HK-2 (cell line): ENCODE measurements at regions not wholly inside any gene's neighbourhood (a gene's known extent, or its start where the extent isn't known, plus 50 kb on each side); places are given as distances from the start of the nearest gene placed in this dataset.

Source experiments
- DNase-seq: peaks from one replicate; pipeline ENCODE4 v3.0.0-alpha.2; 2018; ENCODE audit not compliant: unreplicated experiment

DNA sequence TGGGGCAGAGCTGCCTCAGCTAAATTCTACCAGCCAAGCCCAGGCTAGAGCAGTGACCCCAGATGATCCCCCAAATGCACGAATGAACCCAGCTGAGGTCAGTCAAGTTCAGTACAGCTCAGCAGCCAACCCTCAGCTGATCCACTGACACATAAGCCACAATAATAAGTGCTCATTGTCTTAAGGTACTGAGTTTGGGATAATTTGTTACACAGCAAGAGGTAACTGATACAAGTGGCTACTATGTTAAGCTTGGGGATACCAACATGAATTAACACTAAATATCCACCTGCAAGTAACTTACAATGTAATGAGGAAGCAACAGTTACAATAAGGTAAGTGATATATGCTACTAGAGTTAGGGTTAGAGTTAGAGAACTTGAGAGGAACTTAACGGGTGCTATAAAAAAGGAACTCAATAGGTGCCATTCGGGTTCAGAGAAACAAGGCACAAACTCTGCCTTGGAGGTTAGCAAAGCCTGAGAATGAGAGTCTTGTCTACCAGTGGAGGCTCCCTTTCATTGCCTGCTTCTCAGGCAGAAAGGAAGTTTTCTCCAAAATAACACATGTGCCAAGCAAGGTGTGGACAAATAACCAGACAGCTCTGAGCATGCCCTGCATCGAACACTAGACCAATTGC is 189.4 kb downstream of the ARL4C start:
- DNase-seq = no peak

DNA sequence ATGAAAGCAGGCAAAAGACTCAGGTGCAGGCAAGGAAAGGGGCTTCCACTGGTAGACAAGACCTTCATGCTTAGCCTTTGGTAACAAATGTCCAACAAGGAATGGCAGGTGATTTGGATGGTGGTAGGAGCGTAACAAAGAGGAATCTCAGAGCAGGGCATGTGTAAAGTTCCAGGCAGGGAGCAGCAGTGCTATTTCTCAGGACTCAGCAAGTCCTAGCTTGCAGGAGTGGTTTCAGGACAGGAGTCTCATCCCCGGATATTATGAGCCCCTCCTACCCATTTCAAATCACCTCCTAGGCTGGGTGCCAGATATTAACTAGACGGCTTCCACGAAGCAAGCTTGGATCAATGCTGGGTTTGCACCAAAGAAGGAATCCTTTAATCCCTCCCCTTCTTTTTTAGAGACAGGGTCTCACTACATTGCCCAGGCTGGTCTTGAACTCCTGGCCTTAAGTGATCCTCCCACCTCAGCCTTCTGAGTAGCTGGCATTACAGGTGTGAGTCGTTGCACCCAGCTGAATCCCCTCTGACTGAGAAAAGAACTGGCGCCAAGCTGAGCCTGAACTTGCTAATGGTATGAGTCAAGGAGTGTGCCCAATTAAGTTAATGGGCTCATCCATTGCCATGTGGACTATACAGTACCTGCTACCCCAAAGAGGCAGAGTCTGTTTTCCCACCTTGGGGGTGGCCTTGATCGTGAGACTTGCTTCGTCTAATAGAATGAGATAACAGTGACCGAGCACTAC is 190.3 kb downstream of the ARL4C start:
- no peak for DNase-seq

DNA sequence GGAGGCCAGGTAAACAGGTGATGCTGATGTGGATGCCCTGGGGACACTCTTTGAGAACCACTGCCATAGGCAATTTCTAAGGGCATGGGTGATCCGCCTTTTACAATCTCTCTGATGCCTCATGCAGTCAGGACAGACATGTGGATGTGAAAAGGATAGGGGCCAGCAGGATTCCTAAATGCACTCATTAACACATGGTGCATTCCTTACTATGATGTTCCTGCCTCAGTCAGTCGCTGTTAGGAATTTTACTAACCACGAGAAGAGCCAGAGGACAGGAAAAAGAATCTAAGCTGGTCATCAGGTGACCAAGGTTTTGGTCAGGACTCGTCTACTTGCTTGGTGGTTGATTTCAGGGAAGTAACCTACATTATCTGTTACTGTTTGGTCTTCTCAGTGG is 191.0 kb downstream of the ARL4C start:
- peak; percentile 43 for DNase-seq

DNA sequence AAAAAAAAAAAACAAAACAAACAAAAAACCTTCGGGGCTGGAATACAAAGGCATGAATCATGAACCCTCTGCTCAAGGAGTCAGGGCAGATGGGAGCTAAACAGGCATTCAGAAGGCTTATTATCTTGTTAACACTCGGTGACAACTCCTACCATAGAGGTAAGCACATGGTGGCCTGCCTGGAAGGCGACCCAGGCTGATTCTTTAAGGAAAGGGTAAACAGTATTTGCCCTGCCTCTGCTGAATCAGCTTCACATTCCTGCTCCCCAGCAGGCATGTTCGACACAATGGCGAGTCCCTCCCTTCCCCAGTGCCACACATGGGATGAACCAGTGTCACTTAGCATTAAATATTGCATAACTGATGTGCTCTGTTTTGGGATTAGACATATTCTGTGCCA is 191.9 kb downstream of the ARL4C start:
- DNase-seq = peak; percentile 38

DNA sequence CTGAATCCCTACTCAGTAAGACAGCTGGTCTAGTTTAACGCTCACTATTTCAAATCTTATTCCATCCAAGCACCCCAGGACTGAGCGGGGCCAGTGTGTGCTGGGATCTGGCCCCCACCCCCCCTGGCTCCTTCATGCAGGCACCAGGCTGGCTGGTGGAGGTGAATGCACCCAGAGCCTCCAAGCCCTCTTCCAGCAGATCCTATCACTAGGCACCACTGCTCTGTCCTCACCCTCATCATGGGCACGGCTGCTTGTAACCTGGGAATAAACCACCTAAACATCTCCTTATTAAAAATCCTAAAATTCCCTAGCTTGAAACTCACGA is 194.3 kb downstream of the ARL4C start:
- no peak for DNase-seq

DNA sequence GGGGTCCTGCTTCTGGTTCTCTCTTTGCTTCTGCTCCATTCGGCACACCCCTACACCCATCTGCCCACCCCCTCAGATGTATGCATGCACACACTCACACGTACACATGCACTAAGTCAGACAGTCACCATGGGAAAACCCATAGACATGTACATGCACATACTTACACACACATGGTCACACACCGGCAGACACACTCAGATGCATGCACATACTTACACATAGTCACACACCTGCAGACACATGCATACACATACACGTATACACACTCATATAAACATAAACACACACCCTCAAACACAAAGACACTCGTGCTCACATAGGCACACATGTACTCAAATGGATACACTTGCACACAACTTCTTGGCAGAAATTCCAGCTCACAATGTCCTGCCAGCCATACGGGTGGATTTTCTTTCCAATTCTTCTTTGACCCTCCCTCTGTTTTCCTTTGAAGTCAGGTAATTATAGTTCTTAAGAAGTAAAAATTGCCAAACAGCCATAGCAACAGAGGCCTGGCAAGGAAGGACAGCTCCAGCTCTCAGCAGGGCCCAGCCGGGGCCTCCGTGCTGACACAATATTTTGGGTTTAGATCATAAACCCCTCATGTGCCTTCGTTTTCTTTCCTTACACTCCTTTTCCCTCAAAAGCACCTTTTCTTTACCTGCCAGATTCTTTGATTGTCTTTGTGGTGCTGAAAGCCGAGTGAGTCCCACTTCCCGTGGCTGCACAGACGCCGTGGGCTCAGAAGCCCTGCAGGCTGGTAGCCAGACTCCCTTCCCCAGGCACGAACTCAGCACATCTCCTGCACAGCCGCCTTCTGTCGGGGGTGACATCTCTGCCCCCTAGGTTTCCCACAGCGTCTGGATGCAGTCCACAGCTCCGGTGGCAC is 195.7 kb downstream of the ARL4C start:
- no peak for DNase-seq

DNA sequence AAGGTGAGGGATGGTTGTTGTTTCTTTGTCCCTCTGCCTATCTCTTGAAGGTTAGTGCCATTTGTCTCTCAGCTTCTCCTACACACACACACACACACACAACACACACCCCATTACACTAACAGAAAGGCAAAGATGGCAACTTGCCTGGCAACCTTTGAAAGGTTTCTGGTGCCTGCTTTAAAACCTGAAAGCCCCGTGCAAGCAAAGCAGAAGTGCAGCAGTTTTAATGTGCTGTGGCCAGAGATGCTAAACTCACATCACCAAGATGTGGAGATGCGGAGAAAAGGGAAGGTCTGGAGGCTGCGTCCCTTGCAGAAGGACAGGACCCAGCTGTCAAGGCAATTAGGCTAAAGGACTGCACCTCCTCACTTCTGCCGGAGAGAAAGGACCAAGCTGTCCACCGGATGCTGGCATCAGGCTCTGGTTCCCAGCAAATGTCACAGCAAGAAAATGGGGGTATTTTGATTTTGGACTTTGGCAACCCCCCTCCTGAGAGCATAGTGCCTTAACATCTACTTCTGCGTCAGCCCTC is 196.4 kb downstream of the ARL4C start:
- DNase-seq = no peak

DNA sequence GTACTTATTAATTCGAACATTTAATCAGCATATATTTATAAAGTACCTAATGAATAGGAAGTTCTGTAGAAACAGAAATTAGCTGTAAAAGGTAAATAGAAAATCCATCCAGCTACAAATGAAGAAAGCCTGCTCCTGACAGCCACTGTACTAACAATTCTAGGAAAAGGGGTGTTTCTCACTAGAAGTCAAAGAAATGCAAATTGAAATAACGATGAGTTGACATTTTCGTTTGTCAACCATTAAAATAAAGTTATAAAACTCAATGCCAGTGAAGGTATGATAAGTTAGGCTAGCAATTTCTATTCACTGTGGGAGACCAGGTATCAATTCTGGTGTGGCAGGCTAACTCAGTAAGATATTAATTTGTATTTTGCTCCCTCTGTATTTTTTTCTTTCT is 198.0 kb downstream of the ARL4C start:
- no peak for DNase-seq

DNA sequence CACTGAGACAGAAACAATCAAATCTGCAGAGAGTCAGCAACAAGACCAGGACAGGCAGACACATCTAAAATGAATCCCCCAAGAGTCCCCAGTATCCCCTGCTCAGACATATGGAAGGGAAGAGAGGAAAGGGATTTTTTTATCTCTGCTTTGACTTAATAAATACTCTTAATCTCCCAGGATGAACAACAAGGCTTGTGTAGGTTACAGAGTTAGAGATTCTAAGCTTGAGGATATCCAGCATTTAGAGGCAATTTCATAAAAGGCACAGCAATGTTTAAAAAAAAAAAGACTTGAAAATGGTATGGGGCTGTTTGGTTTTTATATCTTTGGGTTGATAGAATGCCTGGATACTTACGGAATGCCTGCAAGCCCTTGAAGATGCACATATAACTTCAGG is 199.9 kb downstream of the ARL4C start:
- DNase-seq = no peak

DNA sequence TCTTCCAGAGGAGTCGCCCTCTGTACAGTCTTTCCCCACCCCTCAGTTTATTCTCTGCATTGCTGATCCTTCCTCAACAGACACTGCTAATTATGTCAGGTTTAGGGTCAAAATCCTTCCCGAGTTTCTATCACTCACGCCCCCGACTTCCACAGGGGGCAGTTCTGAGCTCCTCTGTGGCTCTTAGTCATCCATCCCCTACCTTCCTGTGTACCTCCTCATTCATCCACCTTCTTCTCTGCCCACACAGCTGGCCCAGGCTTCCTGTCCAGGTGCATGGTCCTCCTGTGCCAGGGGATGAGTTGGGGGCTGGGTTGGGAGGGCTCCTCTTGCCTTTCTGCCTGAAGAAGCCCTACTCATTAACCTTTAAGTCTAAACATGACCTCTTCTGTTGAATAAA is 202.9 kb downstream of the ARL4C start:
- no peak for DNase-seq

DNA sequence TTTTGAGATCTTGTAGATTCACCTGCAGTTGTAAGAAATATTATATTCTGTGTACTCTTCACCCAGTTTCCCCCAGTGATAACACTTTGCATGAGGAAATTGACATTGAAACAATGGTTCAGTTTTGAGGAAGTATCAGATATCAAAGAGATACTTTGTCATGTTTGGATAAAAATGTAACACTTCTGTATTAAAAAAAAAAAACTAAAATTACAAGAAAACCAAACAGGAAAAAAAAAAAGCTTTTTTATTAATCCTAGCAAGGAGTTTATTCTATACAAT is 204.0 kb downstream of the ARL4C start:
- no peak for DNase-seq

DNA sequence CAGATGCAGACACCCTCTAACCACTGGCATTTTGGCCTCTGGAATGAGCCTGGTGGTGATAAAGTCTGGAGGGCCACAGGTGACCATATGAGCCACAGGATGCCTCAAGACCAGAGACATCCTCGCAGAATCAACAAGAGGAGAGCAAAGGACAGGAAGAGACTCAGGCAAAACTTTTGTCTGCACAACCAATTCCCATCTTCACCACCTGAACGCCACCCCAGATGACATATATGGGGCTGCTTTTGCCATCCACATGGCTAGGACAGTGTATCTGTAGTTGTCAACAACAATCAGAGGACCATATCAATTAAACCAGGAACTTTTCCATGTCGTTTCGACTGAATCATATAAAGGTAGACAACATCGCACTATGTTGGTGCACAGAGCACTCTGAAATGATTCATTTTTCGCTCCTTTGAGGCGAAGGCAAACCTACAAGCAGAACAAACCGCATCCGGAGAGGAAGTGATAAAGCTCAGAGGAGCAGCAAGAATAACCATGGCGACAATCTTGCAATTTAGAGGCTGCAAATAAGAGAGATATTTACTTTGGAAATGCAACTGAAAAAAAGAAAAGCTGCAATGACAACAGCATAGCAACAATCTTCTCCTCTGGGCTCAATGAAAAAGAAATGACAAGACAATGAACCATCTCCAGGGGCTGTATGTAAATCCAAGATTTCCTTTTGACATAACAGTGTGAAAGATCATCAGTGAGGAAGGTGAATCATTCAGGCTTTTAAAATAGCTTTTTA is 204.5 kb downstream of the ARL4C start:
- no peak for DNase-seq

DNA sequence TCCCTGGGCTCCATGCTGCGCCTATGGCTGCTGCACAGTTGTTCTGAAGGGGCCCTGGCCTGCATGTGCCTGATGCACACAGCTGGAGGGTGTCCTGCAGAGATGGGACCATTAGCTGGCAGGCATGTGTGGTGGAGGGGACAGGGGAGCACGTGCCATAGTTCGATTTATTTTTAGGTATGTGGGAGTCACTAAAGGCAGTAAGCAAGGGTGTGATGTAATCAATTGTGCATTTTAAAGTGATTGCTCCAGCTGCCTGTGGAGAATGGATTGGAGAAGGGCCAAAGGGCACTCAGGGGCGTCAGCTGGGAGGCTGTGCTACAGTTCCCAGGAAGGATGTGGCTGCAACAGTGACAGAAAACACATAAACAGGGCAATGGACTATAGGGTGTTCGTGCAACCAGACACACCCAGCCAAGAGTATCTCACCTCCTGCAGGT is 205.1 kb downstream of the ARL4C start:
- no peak for DNase-seq

DNA sequence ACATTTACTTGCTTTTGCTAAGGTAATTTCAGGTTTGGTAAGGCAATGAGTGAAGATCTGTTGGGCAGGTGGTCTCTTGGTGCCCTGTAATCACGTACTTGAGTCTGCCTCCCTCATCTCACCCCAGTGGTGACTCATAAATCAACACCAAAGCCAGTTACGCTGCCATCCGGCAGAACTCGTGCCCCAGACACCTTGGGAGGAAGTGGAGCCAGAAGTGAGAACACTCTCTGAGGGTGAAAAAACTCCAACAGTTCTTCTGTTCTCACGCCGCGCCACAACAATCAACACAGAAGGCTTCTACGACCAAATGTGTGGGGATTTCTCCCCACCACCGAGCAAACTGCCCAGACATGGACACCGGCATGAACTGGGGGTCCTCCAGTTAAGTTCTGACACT is 206.2 kb downstream of the ARL4C start:
- no peak for DNase-seq

DNA sequence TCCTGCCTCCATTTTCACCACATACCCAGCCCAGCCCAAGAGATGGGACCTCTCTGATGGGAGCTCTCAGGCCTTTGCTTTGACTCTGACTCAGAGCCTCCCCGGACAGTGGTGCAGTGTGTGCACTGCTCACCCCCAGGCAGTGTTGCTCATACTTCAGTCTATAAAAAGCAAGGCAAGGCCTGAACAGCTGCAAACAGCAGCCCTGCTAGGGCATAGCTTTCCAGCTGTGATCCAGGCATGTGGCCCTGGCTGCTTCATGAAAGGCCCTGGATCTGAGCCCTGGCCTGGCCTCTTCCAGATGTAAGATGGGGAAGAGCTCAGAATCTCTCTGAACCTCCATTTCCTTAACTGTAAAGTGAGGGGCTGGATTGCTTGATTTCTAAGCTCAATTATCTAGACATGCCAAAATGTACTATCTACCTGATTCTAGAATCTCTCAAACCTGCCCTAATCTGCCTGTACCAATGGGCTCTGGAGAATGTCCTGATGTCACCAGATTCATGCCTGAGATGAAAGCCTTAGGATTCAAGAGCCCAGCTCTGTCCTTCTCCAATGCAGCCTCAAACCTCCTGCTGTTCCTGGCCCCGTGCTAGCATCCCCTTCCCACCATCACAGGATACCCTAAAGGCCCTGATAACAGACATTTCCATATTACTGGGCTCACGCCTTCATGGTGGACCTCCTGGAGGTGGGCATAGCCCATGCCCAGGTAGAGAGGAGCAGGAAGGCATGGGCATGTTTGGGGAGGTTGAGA is 206.9 kb downstream of the ARL4C start:
- no peak for DNase-seq

DNA sequence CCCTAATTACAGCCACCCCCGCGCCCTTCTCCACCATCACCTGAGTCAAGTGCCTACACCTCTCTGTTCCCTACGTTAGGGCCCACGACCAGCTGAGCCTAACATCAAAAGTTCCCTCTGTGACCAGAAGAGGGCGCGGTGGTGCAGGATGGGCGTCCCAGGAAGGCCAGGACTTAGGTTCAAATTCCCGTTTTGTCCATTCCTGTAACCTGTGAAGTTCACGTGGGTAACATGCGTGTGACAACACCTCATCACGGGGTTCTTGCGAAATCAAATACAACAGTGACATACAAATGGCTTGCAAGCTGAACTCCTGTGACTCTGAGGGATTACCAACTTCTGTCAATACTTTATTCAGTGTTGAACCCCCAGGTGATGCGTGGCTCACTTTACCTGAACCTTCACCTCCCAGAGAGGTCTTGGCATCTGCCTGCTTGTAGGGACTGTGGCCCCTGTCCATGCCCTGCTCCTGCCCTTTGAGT is 207.9 kb downstream of the ARL4C start:
- DNase-seq = peak; percentile 34

DNA sequence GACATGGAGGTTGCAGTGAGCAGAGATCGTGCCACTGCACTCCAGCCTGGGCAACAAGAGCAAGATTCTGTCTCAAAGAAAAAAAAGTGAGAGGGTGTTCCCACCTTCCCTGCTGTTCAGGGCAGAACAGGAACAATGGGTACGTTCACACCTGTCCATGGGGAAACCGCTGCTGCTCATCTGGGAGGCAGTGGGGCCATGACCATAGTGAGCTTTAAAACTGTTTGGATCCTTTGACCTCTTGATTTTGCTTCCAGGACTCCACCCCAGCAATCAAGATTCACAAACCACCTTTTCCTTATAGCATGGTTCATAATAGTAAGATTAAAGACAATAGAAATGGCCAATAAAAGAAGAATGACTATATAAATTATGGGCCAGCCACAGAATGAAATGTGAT is 209.2 kb downstream of the ARL4C start:
- DNase-seq = no peak

DNA sequence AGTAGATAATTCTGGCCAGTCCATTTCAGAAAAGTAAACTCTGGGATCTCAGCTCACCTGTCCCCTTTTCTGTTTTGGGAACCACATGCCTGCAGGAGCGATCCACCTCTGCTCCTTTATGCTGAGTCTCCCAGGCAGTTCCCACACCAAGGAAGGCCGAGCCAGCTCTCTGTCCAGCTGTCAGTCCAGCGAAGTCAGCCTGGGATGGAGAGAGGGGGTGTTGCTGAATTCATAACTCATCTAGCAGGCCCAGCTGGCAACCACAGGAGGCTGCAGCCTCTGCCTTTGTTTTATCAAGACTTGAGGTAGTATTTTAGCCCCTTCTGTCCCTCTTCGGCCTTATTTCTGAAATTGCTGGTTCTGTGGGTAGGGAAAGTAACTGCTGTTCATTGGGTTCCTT is 209.9 kb downstream of the ARL4C start:
- DNase-seq = no peak

DNA sequence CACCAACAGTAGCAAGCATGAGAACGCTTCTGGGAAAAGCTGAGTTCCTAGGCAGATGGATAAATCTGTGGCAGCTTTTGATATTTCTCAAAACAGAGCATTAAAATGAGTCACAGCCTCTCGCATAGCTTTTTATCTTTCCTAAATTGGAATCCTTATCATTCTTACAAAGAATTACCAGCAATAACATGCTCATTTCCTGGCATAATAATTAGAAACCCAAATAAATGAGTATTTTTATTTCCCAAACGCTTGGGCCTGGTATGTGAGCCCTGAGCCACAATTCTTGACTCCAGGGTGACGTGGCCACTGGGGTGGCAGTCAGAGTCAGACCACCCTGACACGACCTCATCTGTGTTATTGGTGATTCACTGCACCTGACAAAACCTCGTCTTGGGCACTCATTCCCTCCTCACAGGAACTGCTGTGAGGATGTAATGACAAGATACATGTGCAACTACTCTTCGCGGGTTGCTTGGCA is 210.7 kb downstream of the ARL4C start:
- no peak for DNase-seq

DNA sequence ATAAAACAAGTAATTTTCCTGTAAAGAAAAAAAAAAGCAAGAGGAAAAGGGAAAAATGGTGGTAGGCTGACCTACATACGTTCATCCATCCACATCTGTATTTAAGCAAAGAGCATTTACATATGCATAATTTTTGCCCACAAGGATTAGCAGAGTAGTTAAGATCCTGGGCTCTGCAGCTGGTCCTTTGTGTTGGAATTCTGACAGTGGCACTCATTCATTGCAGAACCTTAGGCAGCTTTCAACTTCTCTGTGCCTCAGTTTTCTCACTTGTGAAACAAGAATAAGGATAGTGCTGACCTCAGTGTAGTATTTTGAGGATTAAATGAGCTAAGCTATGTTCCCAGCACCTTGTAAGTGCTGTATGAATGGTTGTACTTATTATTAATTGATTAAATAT is 211.3 kb downstream of the ARL4C start:
- no peak for DNase-seq

DNA sequence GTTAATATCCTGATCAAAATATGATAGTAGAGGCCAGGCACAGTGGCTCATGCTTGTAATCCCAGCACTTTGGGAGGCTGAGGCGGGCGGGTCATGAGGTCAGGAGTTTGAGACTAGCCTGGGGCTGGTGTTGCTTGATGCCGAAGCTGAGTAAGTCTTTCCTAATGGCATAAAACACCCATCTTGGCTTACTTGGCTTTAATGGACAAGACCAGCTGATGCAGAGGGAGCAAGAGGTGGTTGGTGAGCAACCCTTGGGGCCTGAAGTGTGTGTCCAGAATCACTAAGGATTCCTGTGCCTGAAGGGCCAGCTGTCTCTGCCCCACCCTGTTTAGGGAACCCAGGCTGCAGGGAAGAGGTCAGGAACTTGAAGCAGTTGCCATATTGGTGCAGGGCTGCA is 217.2 kb downstream of the ARL4C start:
- no peak for DNase-seq
